Gastrocnemius medialis (tissue), 4 donors: ENCODE measurements at regions not wholly inside any gene's neighbourhood (a gene's known extent, or its start where the extent isn't known, plus 50 kb on each side); places are given as distances from the start of the nearest gene placed in this dataset.

Experiments
- ATAC-seq, 2 donors: fragments of 150-250 bp; one replicate each; pipeline ENCODE4 v1.9.1; 2016
- DNase-seq, 2 donors: peaks; one replicate each; pipeline ENCODE4 v3.0.0-alpha.2; 2019
- H3K27ac ChIP-seq, 4 donors: fragments of 200-600 bp; sonication (generic); 1 replicate in 1 of 4; 2 replicates in 3 of 4; pipeline ENCODE4 v1.5.1; 2016 to 2018; ENCODE audit warnings: mild to moderate bottlenecking in 2 of 4, moderate library complexity in 1 of 4
- H3K27me3 ChIP-seq, 3 donors: fragments of 200-600 bp; sonication (generic) in 2 of 3; 1 replicate in 1 of 3; 2 replicates in 2 of 3; pipeline versions ENCODE4 v1.5.1 to v1.6.0; 2016 to 2019; ENCODE audit warnings: mild to moderate bottlenecking in 1 of 3, moderate library complexity in 1 of 3
- H3K36me3 ChIP-seq, 2 donors: fragments of 200-600 bp; sonication (generic) in 1 of 2; one replicate each; pipeline ENCODE4 v1.5.1; 2017 to 2018
- H3K4me1 ChIP-seq, 2 donors: fragments of 200-600 bp; sonication (generic) in 1 of 2; one replicate each; pipeline ENCODE4 v1.5.1; 2016 to 2017; ENCODE audit warnings: mild to moderate bottlenecking in 2 of 2
- H3K4me3 ChIP-seq, 4 donors: fragments of 200-600 bp; sonication (generic) in 3 of 4; 1 replicate in 1 of 4; 2 replicates in 3 of 4; pipeline ENCODE4 v1.5.1; 2016 to 2019; ENCODE audit warnings: mild to moderate bottlenecking in 2 of 4
- H3K9me3 ChIP-seq, 3 donors: fragments of 200-600 bp; sonication (generic) in 2 of 3; 1 replicate in 1 of 3; 2 replicates in 2 of 3; pipeline ENCODE4 v1.5.1; 2016 to 2019
- CTCF ChIP-seq, 5 experiments: fragments of 450-650 bp in 3 of 5; fragments of 200-600 bp in 2 of 5; sonication (generic) in 2 of 5; IDR thresholded peaks in 4 of 5; conservative IDR thresholded peaks in 1 of 5; 1 replicate in 4 of 5; 2 replicates in 1 of 5; pipeline ENCODE4 v1.5.1; 2016 to 2019; ENCODE audit warnings: antibody characterized with exemption in 5 of 5, mild to moderate bottlenecking in 3 of 5, moderate library complexity in 3 of 5
- POLR2A ChIP-seq, 2 donors: fragments of 450-650 bp; IDR thresholded peaks; one replicate each; pipeline ENCODE4 v1.6.1; 2017; ENCODE audit warnings: antibody characterized with exemption in 2 of 2, mild to moderate bottlenecking in 2 of 2, moderate library complexity in 2 of 2
- in situ Hi-C, 4 donors: fragments of 200-750 bp; cut with MboI; loops; one replicate each; pipeline versions ENCODE4 v1.15.0 to v1.8.0; 2017; ENCODE audit warnings: low sequenced_read_pairs in 4 of 4
- intact Hi-C: fragments of 100-400 bp; cut with DNase I; formaldehyde crosslinking; loops from one replicate; pipeline ENCODE4 v1.15.1; 2023; ENCODE audit warnings: low total_unique reads

- Histone ChIP-seq H3K4me1 (no peaks in the 10 kb centered on the region), H3K36me3 (no peaks in the 10 kb centered on the region), H3K27me3 (no peaks in the 10 kb centered on the region), H3K27ac (no peak overlapping the region), H3K9me3 (no peaks in the 10 kb centered on the region), H3K4me3 (no peak overlapping the region)
- no peak for ATAC-seq
- in situ Hi-C loops (no loop called here), intact Hi-C loops (no loop called here)
- no peak for DNase-seq
- TF ChIP-seq POLR2A (IDR thresholded peaks at IDR 0.05) (no peak), CTCF (IDR thresholded peaks at IDR 0.05 in 4 of 5, conservative IDR thresholded peaks at IDR 0.05 in 1 of 5) (no peak)
Measured at GRCh38 chr2:35463805-35464596, 891.6 kb upstream of the CRIM1 start.

GRCh38 chr2:35462226-35462998 is 893.2 kb upstream of the CRIM1 start:
- intact Hi-C loops (no loop called here), in situ Hi-C loops (no loop called here)
- no peak overlapping the region for H3K4me3 ChIP-seq
- H3K27ac ChIP-seq, result no peak overlapping the region
- ATAC-seq, result no peak
- no peak for DNase-seq
- H3K9me3 ChIP-seq, result no peaks in the 10 kb centered on the region
- no peaks in the 10 kb centered on the region for H3K36me3 ChIP-seq
- H3K4me1 ChIP-seq, result no peaks in the 10 kb centered on the region
- no peaks in the 10 kb centered on the region for H3K27me3 ChIP-seq
- no peak for TF ChIP-seq POLR2A (IDR thresholded peaks at IDR 0.05)

GRCh38 chr2:35461406-35461805 is 894.2 kb upstream of the CRIM1 start:
- no peak for DNase-seq
- ATAC-seq, result no peak
- no peaks in the 10 kb centered on the region for H3K4me1 ChIP-seq
- no peak overlapping the region for H3K4me3 ChIP-seq
- H3K27ac ChIP-seq, result no peak overlapping the region
- in situ Hi-C loops, result no loop called here
- intact Hi-C loops, result no loop called here
- TF ChIP-seq POLR2A (IDR thresholded peaks at IDR 0.05), result no peak
- TF ChIP-seq CTCF (IDR thresholded peaks at IDR 0.05 in 4 of 5, conservative IDR thresholded peaks at IDR 0.05 in 1 of 5), result no peak
- H3K27me3 ChIP-seq, result no peaks in the 10 kb centered on the region
- H3K36me3 ChIP-seq, result no peaks in the 10 kb centered on the region
- no peaks in the 10 kb centered on the region for H3K9me3 ChIP-seq

DNA sequence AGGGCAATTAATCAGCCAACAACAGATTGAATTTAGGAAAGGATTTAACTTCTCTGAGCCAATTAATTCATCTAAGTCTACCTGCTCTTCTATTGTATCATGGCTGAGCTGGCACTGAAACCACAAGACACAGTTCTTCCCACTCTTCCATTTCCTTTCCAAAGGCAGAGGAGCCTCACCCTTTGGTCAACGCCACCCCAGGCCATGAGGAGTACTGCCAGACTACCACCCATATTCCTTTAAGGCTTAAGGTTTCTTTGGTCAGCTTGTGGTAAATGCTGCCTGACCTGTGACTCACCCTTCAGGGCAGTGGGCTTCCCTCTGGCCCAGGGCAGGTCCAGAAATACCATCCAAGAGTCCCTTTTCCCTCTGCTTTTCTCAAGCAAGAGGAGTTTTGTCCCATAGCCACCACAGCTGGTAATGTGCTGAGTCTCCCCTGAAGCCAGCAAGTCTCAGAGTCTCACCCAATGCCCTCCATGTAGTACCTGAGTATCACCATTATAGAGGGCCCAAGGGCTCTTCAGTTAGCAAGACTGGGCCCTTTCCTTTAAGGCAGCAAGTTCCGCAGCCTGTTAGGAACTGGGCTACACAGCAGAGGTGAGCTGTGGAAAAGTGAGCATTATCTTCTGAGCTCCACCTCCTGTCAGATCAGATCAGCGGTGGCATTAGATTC is 900.5 kb upstream of the CRIM1 start:
- Histone ChIP-seq H3K36me3 (no peaks in the 10 kb centered on the region), H3K27ac (no peak overlapping the region), H3K4me1 (no peaks in the 10 kb centered on the region), H3K9me3 (no peaks in the 10 kb centered on the region), H3K4me3 (no peak overlapping the region), H3K27me3 (no peaks in the 10 kb centered on the region)
- DNase-seq (no peak), ATAC-seq (no peak)
- no peak for TF ChIP-seq CTCF (IDR thresholded peaks at IDR 0.05 in 4 of 5, conservative IDR thresholded peaks at IDR 0.05 in 1 of 5)
- TF ChIP-seq POLR2A (IDR thresholded peaks at IDR 0.05), result no peak
- in situ Hi-C loops, result no loop called here
- intact Hi-C loops, result no loop called here

DNA sequence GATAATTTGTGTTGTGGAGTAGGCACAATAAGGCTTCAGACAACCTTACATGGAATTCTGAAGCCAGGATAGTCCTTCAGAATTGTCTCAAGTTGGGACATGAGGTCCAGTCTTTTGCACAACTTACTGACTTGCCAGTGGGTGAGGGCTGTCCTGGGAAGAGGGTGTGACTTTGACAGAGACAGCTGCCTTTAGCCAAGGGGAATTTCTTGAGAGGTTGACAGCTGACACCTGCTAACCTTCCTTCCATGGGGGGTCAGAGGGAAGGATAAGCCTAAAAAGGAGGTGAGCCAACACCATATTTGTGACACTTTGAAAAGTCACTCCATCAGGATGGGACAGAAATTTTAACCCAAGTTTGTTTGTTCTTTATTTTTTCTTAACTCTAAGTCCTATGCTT is 907.8 kb upstream of the CRIM1 start:
- Histone ChIP-seq H3K27me3 (no peaks in the 10 kb centered on the region), H3K9me3 (no peaks in the 10 kb centered on the region), H3K4me3 (no peak overlapping the region), H3K27ac (no peak overlapping the region), H3K36me3 (no peaks in the 10 kb centered on the region), H3K4me1 (no peaks in the 10 kb centered on the region)
- intact Hi-C loops, result no loop called here
- DNase-seq (no peak), ATAC-seq (no peak)
- in situ Hi-C loops, result no loop called here
- TF ChIP-seq POLR2A (IDR thresholded peaks at IDR 0.05), result no peak
- TF ChIP-seq CTCF (IDR thresholded peaks at IDR 0.05 in 4 of 5, conservative IDR thresholded peaks at IDR 0.05 in 1 of 5), result no peak
